Neuronal stem cell (in vitro differentiated cells): ENCODE measurements at regions not wholly inside any gene's neighbourhood (a gene's known extent, or its start where the extent isn't known, plus 50 kb on each side); places are given as distances from the start of the nearest gene placed in this dataset.
A peak's percentile ranks its signal among the peaks of the same experiment; 100 is the strongest.

Source experiments
- DNase-seq: peaks from one replicate; pipeline ENCODE4 v3.0.0-alpha.2; 2013; ENCODE audit warnings: low spot score
- H2AFZ ChIP-seq: one replicate; pipeline ENCODE4 v1.6.1; 2013; ENCODE audit warnings: mild to moderate bottlenecking, low read length, inconsistent platforms
- H2AK5ac ChIP-seq: 2 replicates; pipeline ENCODE4 v1.6.1; 2013; ENCODE audit warnings: low read depth, mild to moderate bottlenecking, inconsistent platforms, low read length, moderate library complexity, mixed read lengths
- H2BK120ac ChIP-seq: 2 replicates; pipeline ENCODE4 v1.6.1; 2013; ENCODE audit warnings: low read depth, mild to moderate bottlenecking, inconsistent platforms, low read length, moderate library complexity, mixed read lengths
- H2BK12ac ChIP-seq: one replicate; pipeline ENCODE4 v1.6.1; 2013; ENCODE audit warnings: low read length, inconsistent platforms
- H2BK15ac ChIP-seq: 2 replicates; pipeline ENCODE4 v1.6.1; 2013; ENCODE audit warnings: mild to moderate bottlenecking, low read length, inconsistent platforms, mixed read lengths
- H2BK5ac ChIP-seq: one replicate; pipeline ENCODE4 v1.6.1; 2013; ENCODE audit warnings: inconsistent platforms, mild to moderate bottlenecking, low read length, moderate library complexity
- H3K14ac ChIP-seq: one replicate; pipeline ENCODE4 v1.6.1; 2013; ENCODE audit warnings: low read length, inconsistent platforms
- H3K18ac ChIP-seq: 2 replicates; pipeline ENCODE4 v1.6.1; 2013; ENCODE audit warnings: low read length, inconsistent platforms
- H3K23ac ChIP-seq: 2 replicates; pipeline ENCODE4 v1.6.1; 2013; ENCODE audit warnings: low read depth, mild to moderate bottlenecking, mixed read lengths, low read length, inconsistent platforms; ENCODE audit not compliant: poor library complexity
- H3K27ac ChIP-seq: replicated peaks from 3 replicates; pipeline ENCODE4 v1.5.1; 2013; ENCODE audit warnings: low read length, inconsistent platforms
- H3K27me3 ChIP-seq, 3 experiments: 2 replicates each; pipeline ENCODE4 v1.6.1; 2013; ENCODE audit warnings: low read length in 3 of 3, mild to moderate bottlenecking in 2 of 3, inconsistent platforms in 1 of 3, low read depth in 1 of 3, mixed read lengths in 1 of 3, moderate library complexity in 1 of 3; ENCODE audit not compliant: control insufficient read depth in 3 of 3, insufficient read depth in 3 of 3
- H3K36me3 ChIP-seq, 2 donors: replicated peaks in 1 of 2; 2 replicates each; pipeline ENCODE4 v1.6.1; 2013; ENCODE audit warnings: low read length in 2 of 2; ENCODE audit not compliant: control insufficient read depth in 2 of 2, insufficient read depth in 2 of 2
- H3K4ac ChIP-seq: 2 replicates; pipeline ENCODE4 v1.6.1; 2013; ENCODE audit warnings: inconsistent platforms, mild to moderate bottlenecking, low read length, moderate library complexity
- H3K4me1 ChIP-seq, 2 donors: 1 replicate in 1 of 2; 2 replicates in 1 of 2; pipeline ENCODE4 v1.6.1; 2013; ENCODE audit warnings: low read length in 2 of 2, low read depth in 1 of 2; ENCODE audit not compliant: control insufficient read depth in 2 of 2, insufficient read depth in 1 of 2
- H3K4me2 ChIP-seq: one replicate; pipeline ENCODE4 v1.6.1; 2013; ENCODE audit warnings: mild to moderate bottlenecking, low read length, inconsistent platforms; ENCODE audit not compliant: insufficient read depth, poor library complexity, severe bottlenecking
- H3K4me3 ChIP-seq, 2 donors: 2 replicates each; pipeline ENCODE4 v1.5.1; 2013; ENCODE audit warnings: low read length in 2 of 2, mild to moderate bottlenecking in 2 of 2, inconsistent platforms in 1 of 2, moderate library complexity in 1 of 2
- H3K79me1 ChIP-seq: one replicate; pipeline ENCODE4 v1.6.1; 2013; ENCODE audit warnings: low read depth, mild to moderate bottlenecking, inconsistent platforms, low read length, moderate library complexity
- H3K9ac ChIP-seq: one replicate; pipeline ENCODE4 v1.6.1; 2013; ENCODE audit warnings: mild to moderate bottlenecking, low read depth, low read length, inconsistent platforms; ENCODE audit not compliant: poor library complexity
- H3K9me3 ChIP-seq, 2 donors: replicated peaks in 1 of 2; 2 replicates each; pipeline versions ENCODE3 to v1.6.1; 2013; ENCODE audit warnings: low read length in 2 of 2, mild to moderate bottlenecking in 2 of 2, inconsistent platforms in 1 of 2, low read depth in 1 of 2, mixed read lengths in 1 of 2, moderate library complexity in 1 of 2; ENCODE audit not compliant: control insufficient read depth in 2 of 2, insufficient read depth in 1 of 2
- H4K8ac ChIP-seq: one replicate; pipeline ENCODE4 v1.6.1; 2013; ENCODE audit warnings: low read depth, mild to moderate bottlenecking, inconsistent platforms, low read length, moderate library complexity
- H4K91ac ChIP-seq: one replicate; pipeline ENCODE4 v1.6.1; 2013; ENCODE audit warnings: low read length, low read depth, mild to moderate bottlenecking, inconsistent platforms; ENCODE audit not compliant: poor library complexity
- WGBS, 2 donors: extraction: QIAGEN DNeasy Blood & Tissue Kit; methylation state at CpG; one replicate each; pipeline ENCODE4 v1.1.7; 2013; ENCODE audit warnings: missing lambda C conversion rate in 2 of 2, mixed read lengths in 1 of 2; ENCODE audit not compliant: insufficient read length in 2 of 2, insufficient replicate concordance in 1 of 2; ENCODE audit errors: extremely low coverage in 2 of 2; 5-methylcytosine and 5-hydroxymethylcytosine counted together

DNA sequence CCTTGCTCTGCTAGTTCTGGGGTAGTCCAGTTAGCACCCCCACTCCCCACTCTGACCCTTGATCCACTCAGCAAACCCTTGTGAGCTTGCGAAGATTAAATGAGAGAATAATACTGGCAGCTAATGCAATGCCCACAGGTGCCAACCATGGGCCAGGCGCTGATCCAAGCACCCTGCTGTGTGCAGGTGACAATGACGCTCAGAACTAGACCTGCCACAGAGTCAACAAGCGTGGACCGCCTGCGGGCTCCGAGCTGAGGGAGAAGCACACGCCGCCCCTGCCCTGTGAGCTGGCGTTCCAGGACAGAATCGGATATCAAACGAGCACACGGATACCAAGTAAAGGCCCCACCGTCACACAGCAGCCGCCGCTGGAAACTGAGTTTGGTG, 129.2 kb downstream of the FAM53A start:
- Histone ChIP-seq H4K8ac (no peak overlapping the region), H3K36me3 (no peaks in the 10 kb centered on the region)
- WGBS, 2 donors = no CpG with 5 or more reads among the region's 16 CpGs

GRCh38 chr4:1554246-1554875, 129.8 kb downstream of the FAM53A start:
- H2BK15ac ChIP-seq = no peak overlapping the region
- H3K27me3 ChIP-seq = peaks cover 0 to 12% (median 2%) of the 10 kb centered on the region in 3 experiments
- H3K4ac ChIP-seq = no peak overlapping the region
- DNase-seq = no peak
- H3K4me3 ChIP-seq = no peak overlapping the region
- H4K8ac ChIP-seq = no peak overlapping the region
- H3K4me2 ChIP-seq = no peak overlapping the region
- peaks cover 0 to 2% of the 10 kb centered on the region in 2 donors for H3K4me1 ChIP-seq
- H2BK12ac ChIP-seq = no peak overlapping the region
- H2BK120ac ChIP-seq = no peak overlapping the region
- peak overlapping the region; percentile 5 for H3K23ac ChIP-seq
- no CpG with 5 or more reads among the region's 26 CpGs for WGBS, 2 donors
- H3K36me3 ChIP-seq = no peaks in the 10 kb centered on the region
- H3K18ac ChIP-seq = peak overlapping the region; percentile 66
- H3K79me1 ChIP-seq = peaks cover 2% of the 10 kb centered on the region
- no peak overlapping the region for H3K27ac ChIP-seq
- H3K14ac ChIP-seq = peak overlapping the region; percentile 21
- H4K91ac ChIP-seq = no peak overlapping the region
- H3K9ac ChIP-seq = no peak overlapping the region
- H2AK5ac ChIP-seq = peak overlapping the region; percentile 75
- H3K9me3 ChIP-seq = no peaks in the 10 kb centered on the region
- H2AFZ ChIP-seq = no peak overlapping the region
- no peak overlapping the region for H2BK5ac ChIP-seq

More for the DNA sequence above, 129.2 kb downstream of the FAM53A start:
- Histone ChIP-seq H3K27me3 (peaks cover 0 to 15% (median 2%) of the 10 kb centered on the region in 3 experiments), H3K9ac (no peak overlapping the region), H2BK15ac (no peak overlapping the region), H3K23ac (peak overlapping the region; percentile 5), H3K9me3 (no peaks in the 10 kb centered on the region), H3K79me1 (peaks cover 2% of the 10 kb centered on the region), H2BK120ac (no peak overlapping the region), H3K4me2 (no peak overlapping the region), H4K91ac (no peak overlapping the region), H3K4me3 (no peak overlapping the region), H3K27ac (no peak overlapping the region), H3K4ac (no peak overlapping the region), H2AK5ac (no peak overlapping the region), H3K4me1 (peaks cover 0 to 2% of the 10 kb centered on the region in 2 donors), H2AFZ (no peak overlapping the region), H2BK5ac (no peak overlapping the region), H3K18ac (no peak overlapping the region), H3K14ac (no peak overlapping the region), H2BK12ac (no peak overlapping the region)
- DNase-seq = no peak

DNA sequence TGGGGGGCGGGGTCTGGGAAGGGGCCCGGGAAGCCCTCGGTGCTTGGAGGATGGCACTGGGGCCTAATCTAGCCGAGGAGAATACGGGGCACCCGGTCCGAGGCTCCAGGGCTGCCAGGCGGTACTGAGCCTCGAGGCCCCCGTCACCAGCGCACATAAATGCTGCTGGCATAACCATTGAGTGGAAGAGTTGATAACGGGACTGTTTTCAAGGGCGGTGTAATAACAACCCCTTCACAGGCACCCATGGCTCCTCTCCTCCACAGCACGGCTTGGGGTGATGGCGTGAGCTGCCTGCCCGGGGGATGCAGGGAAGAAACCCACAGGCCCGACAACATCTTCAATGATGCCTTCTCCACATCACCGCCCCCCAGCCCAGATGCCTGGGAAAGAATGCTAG, 130.7 kb downstream of the FAM53A start:
- no peak for DNase-seq
- Histone ChIP-seq H2BK15ac (no peak overlapping the region), H3K4ac (no peak overlapping the region), H3K18ac (no peak overlapping the region), H2AK5ac (no peak overlapping the region), H3K79me1 (peaks cover 2% of the 10 kb centered on the region), H2BK5ac (no peak overlapping the region), H3K9me3 (no peaks in the 10 kb centered on the region), H3K4me1 (peaks cover 0 to 2% of the 10 kb centered on the region in 2 donors), H2BK12ac (no peak overlapping the region), H2AFZ (no peak overlapping the region), H3K4me2 (no peak overlapping the region), H2BK120ac (no peak overlapping the region), H4K91ac (no peak overlapping the region), H3K4me3 (no peak overlapping the region), H3K27me3 (peaks cover 0 to 16% (median 4%) of the 10 kb centered on the region in 3 experiments), H3K14ac (no peak overlapping the region), H3K36me3 (no peaks in the 10 kb centered on the region), H3K23ac (no peak overlapping the region), H4K8ac (no peak overlapping the region), H3K27ac (no peak overlapping the region), H3K9ac (peak overlapping the region; percentile 72)
- WGBS, 2 donors = no CpG with 5 or more reads among the region's 18 CpGs

GRCh38 chr4:1552451-1552850, 131.7 kb downstream of the FAM53A start:
- no peaks in the 10 kb centered on the region for H3K9me3 ChIP-seq
- H3K23ac ChIP-seq = no peak overlapping the region
- no peak overlapping the region for H3K27ac ChIP-seq
- peak overlapping the region; percentile 21 for H3K9ac ChIP-seq
- H3K27me3 ChIP-seq = peaks cover 0 to 18% (median 4%) of the 10 kb centered on the region in 3 experiments
- peaks cover 0 to 2% of the 10 kb centered on the region in 2 donors for H3K4me1 ChIP-seq
- peak overlapping the region; percentile 63 for H2AK5ac ChIP-seq
- H4K91ac ChIP-seq = no peak overlapping the region
- peaks cover 2% of the 10 kb centered on the region for H3K79me1 ChIP-seq
- H3K4me3 ChIP-seq = no peak overlapping the region
- no peak overlapping the region for H2AFZ ChIP-seq
- no CpG with 5 or more reads among the region's 17 CpGs for WGBS, 2 donors
- H2BK12ac ChIP-seq = no peak overlapping the region
- no peaks in the 10 kb centered on the region for H3K36me3 ChIP-seq
- H2BK15ac ChIP-seq = peak overlapping the region; percentile 58
- H2BK120ac ChIP-seq = no peak overlapping the region
- peak overlapping the region; percentile 28 for H3K18ac ChIP-seq
- no peak overlapping the region for H3K4me2 ChIP-seq
- peak overlapping the region; percentile 56 for H3K14ac ChIP-seq
- no peak overlapping the region for H4K8ac ChIP-seq
- no peak overlapping the region for H3K4ac ChIP-seq
- no peak for DNase-seq
- no peak overlapping the region for H2BK5ac ChIP-seq
